WTC11 (cell line): ENCODE measurements at regions not wholly inside any gene's neighbourhood (a gene's known extent, or its start where the extent isn't known, plus 50 kb on each side); places are given as distances from the start of the nearest gene placed in this dataset.

Experiments used
- ATAC-seq: fragments of 200-7000 bp; cut with Tn5 transposase; 2 replicates; pipeline ENCODE4 v1.10.0; 2021; ENCODE audit warnings: mild to moderate bottlenecking, moderate library complexity
- CTCF ChIA-PET: fragments of 300-600 bp; sonication (Branson Sonifier 250); formaldehyde crosslinking; loops from one replicate; lab custom pipeline; 2021; ENCODE audit warnings: antibody characterized with exemption; lab: Charles Lee
- POLR2A ChIA-PET: fragments of 350-600 bp; sonication (Branson Sonifier 250); formaldehyde crosslinking; loops from one replicate; lab custom pipeline; 2021; ENCODE audit warnings: antibody characterized with exemption; lab: Charles Lee
- DNase-seq: peaks from one replicate; pipeline ENCODE4 v3.0.0; 2021; ENCODE audit warnings: low spot score
- H3K27ac Mint-ChIP-seq: 2 replicates; pipeline ENCODE4 v1.8.0; 2021; ENCODE audit warnings: mixed read lengths
- H3K27me3 Mint-ChIP-seq: 2 replicates; pipeline ENCODE4 v1.8.0; 2021; ENCODE audit warnings: low read depth, mild to moderate bottlenecking, moderate library complexity, mixed read lengths
- H3K36me3 Mint-ChIP-seq: 2 replicates; pipeline ENCODE4 v1.8.0; 2021; ENCODE audit warnings: mixed read lengths
- H3K4me1 Mint-ChIP-seq: 2 replicates; pipeline ENCODE4 v1.8.0; 2022; ENCODE audit warnings: mixed read lengths
- H3K4me3 Mint-ChIP-seq: 2 replicates; pipeline ENCODE4 v1.8.0; 2021; ENCODE audit warnings: mild to moderate bottlenecking, moderate library complexity, mixed read lengths
- H3K9me3 Mint-ChIP-seq: 2 replicates; pipeline ENCODE4 v1.8.0; 2021; ENCODE audit warnings: mixed read lengths
- CTCF ChIP-seq: fragments of 200-600 bp; IDR thresholded peaks from 2 replicates; pipeline ENCODE4 v1.8.0; 2022; ENCODE audit warnings: antibody characterized with exemption
- E2F4 ChIP-seq: sonication (generic); formaldehyde crosslinking; IDR thresholded peaks from 2 replicates; pipeline ENCODE4 v1.8.1; 2022; ENCODE audit warnings: low read depth, mild to moderate bottlenecking, moderate library complexity, missing genetic modification reagents, borderline replicate concordance
- E2F5 ChIP-seq: sonication (generic); formaldehyde crosslinking; IDR thresholded peaks from 2 replicates; pipeline ENCODE4 v1.8.1; 2022; ENCODE audit warnings: mild to moderate bottlenecking, moderate library complexity, missing genetic modification reagents
- EMX1 ChIP-seq: fragments of 250-450 bp; sonication (Bioruptor Pico); IDR thresholded peaks from 2 replicates; pipeline ENCODE4 v1.8.0; 2021; ENCODE audit warnings: mild to moderate bottlenecking
- FOXJ3 ChIP-seq: sonication (generic); formaldehyde crosslinking; IDR thresholded peaks from 2 replicates; pipeline ENCODE4 v1.9.0; 2021; ENCODE audit warnings: missing genetic modification reagents, mild to moderate bottlenecking, borderline replicate concordance
- FOXP4 ChIP-seq: sonication (generic); formaldehyde crosslinking; IDR thresholded peaks from 2 replicates; pipeline ENCODE4 v1.8.0; 2022; ENCODE audit warnings: mild to moderate bottlenecking, missing genetic modification reagents
- JAZF1 ChIP-seq: fragments of 250-450 bp; sonication (Bioruptor Pico); IDR thresholded peaks from 2 replicates; pipeline ENCODE4 v1.9.0; 2021; ENCODE audit warnings: moderate library complexity, mild to moderate bottlenecking, inconsistent platforms
- MLX ChIP-seq: sonication (generic); formaldehyde crosslinking; IDR thresholded peaks from 2 replicates; pipeline ENCODE4 v1.8.1; 2023; ENCODE audit warnings: mild to moderate bottlenecking, missing genetic modification reagents, moderate library complexity
- MXD4 ChIP-seq: fragments of 250-450 bp; sonication (Bioruptor Pico); IDR thresholded peaks from 2 replicates; pipeline ENCODE4 v1.8.0; 2021; ENCODE audit warnings: mild to moderate bottlenecking, moderate library complexity, borderline replicate concordance
- NFYB ChIP-seq: sonication (generic); formaldehyde crosslinking; conservative IDR thresholded peaks from 2 replicates; pipeline ENCODE4 v1.8.0; 2022; ENCODE audit warnings: low read depth, missing genetic modification reagents
- RORB ChIP-seq: fragments of 250-450 bp; sonication (Bioruptor Pico); IDR thresholded peaks from 2 replicates; pipeline ENCODE4 v1.9.0; 2021; ENCODE audit warnings: mild to moderate bottlenecking
- SP1 ChIP-seq: sonication (generic); formaldehyde crosslinking; conservative IDR thresholded peaks from 2 replicates; pipeline ENCODE4 v1.8.1; 2022; ENCODE audit warnings: missing genetic modification reagents
- TEAD4 ChIP-seq: sonication (generic); formaldehyde crosslinking; IDR thresholded peaks from 2 replicates; pipeline ENCODE4 v1.8.0; 2022; ENCODE audit warnings: mild to moderate bottlenecking, missing genetic modification reagents
- ZBTB43 ChIP-seq: sonication (generic); formaldehyde crosslinking; IDR thresholded peaks from 2 replicates; pipeline ENCODE4 v1.8.1; 2023; ENCODE audit warnings: mild to moderate bottlenecking, missing genetic modification reagents
- ZMAT4 ChIP-seq: fragments of 250-450 bp; sonication (Bioruptor Pico); IDR thresholded peaks from 2 replicates; pipeline ENCODE4 v1.9.0; 2021; ENCODE audit warnings: mild to moderate bottlenecking
- ZNF219 ChIP-seq: sonication (generic); formaldehyde crosslinking; IDR thresholded peaks from 2 replicates; pipeline ENCODE4 v1.8.0; 2023; ENCODE audit warnings: missing genetic modification reagents, mild to moderate bottlenecking, borderline replicate concordance
- ZNF423 ChIP-seq: fragments of 250-450 bp; sonication (Bioruptor Pico); IDR thresholded peaks from 2 replicates; pipeline ENCODE4 v2.1.2; 2022; ENCODE audit warnings: mild to moderate bottlenecking, moderate library complexity
- ZNF532 ChIP-seq: fragments of 250-450 bp; sonication (Bioruptor Pico); IDR thresholded peaks from 2 replicates; pipeline ENCODE4 v1.9.0; 2021; ENCODE audit warnings: mild to moderate bottlenecking, borderline replicate concordance
- TF ChIP-seq, protein P1 (sequence below): sonication (generic); formaldehyde crosslinking; IDR thresholded peaks from 2 replicates; pipeline ENCODE4 v1.8.0; 2023; ENCODE audit warnings: missing genetic modification reagents

DNA sequence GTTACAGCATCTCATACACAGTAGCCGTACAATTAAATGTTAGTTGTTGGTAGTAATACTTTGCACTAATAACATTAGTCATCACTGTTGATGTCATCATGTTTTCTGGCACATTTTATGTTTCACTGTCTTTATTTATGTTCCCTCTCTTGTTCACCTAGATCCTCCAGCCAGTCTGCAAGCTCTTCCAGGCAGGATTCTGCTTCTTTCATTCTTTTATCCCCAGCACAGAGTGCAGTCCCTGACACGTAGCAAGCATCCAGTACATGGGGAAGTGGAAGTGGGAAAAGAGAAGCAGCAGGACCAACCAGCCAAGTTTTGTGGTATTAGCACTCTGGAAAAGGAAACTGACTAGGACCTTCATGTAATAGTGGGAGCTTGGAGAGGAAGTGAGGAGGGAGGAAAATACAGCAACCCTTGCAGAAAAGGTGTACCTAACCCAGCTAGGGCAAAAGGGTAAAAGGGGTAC lies 89.7 kb upstream of the SLC44A1 start:
- no peak for DNase-seq
- ChIA-PET POLR2A (no interaction called here), CTCF (interaction anchor here (1.2 to 1.9 kb wide), 4 partner anchors 228 to 346 kb away, joined by 4 to 14 read pairs (median 4); no protein-coding TSS in a partner anchor)
- TF ChIP-seq MXD4 (CRISPR knock-in tag): no peak
- no peak for TF ChIP-seq CTCF
- TF ChIP-seq FOXJ3 (CRISPR knock-in tag): no peak
- H3K9me3 Mint-ChIP-seq: no peaks in the 10 kb centered on the region
- no peak overlapping the region for H3K27ac Mint-ChIP-seq
- H3K4me3 Mint-ChIP-seq: no peak overlapping the region
- peak; percentile 20; the same call in 1 of the 2 replicates for ATAC-seq
- H3K27me3 Mint-ChIP-seq: no peaks in the 10 kb centered on the region
- no peaks in the 10 kb centered on the region for H3K36me3 Mint-ChIP-seq
- peaks cover 13% of the 10 kb centered on the region for H3K4me1 Mint-ChIP-seq

GRCh38 chr9:105157171-105157583 lies 87.3 kb upstream of the SLC44A1 start:
- ChIA-PET POLR2A (no interaction called here), CTCF (no interaction called here)
- H3K4me3 Mint-ChIP-seq: no peak overlapping the region
- no peak overlapping the region for H3K27ac Mint-ChIP-seq
- H3K9me3 Mint-ChIP-seq: no peaks in the 10 kb centered on the region
- peak; percentile 32 for DNase-seq
- no peaks in the 10 kb centered on the region for H3K36me3 Mint-ChIP-seq
- ATAC-seq: peak; percentile 86
- no peaks in the 10 kb centered on the region for H3K27me3 Mint-ChIP-seq
- peaks cover 7% of the 10 kb centered on the region for H3K4me1 Mint-ChIP-seq
- TF ChIP-seq RORB: no peak
- TF ChIP-seq FOXJ3 (CRISPR knock-in tag): no peak
- TF ChIP-seq E2F5: no peak
- TF ChIP-seq ZNF532 (CRISPR knock-in tag): no peak
- TF ChIP-seq EMX1 (CRISPR knock-in tag): no peak
- TF ChIP-seq MLX (CRISPR knock-in tag): no peak
- TF ChIP-seq NFYB (CRISPR knock-in tag): no peak
- TF ChIP-seq SP1 (CRISPR knock-in tag): no peak
- no peak for TF ChIP-seq ZBTB43 (CRISPR knock-in tag)
- no peak for TF ChIP-seq FOXP4
- TF ChIP-seq JAZF1 (CRISPR knock-in tag): no peak
- TF ChIP-seq ZNF219 (CRISPR knock-in tag): no peak
- TF ChIP-seq E2F4 (CRISPR knock-in tag): no peak
- TF ChIP-seq TEAD4: no peak
- TF ChIP-seq ZMAT4: no peak
- TF ChIP-seq ZNF423 (CRISPR knock-in tag): no peak
- TF ChIP-seq, protein P1, sequence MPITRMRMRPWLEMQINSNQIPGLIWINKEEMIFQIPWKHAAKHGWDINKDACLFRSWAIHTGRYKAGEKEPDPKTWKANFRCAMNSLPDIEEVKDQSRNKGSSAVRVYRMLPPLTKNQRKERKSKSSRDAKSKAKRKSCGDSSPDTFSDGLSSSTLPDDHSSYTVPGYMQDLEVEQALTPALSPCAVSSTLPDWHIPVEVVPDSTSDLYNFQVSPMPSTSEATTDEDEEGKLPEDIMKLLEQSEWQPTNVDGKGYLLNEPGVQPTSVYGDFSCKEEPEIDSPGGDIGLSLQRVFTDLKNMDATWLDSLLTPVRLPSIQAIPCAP (CRISPR knock-in tag): no peak
